H1 (cell line): ENCODE measurements at regions not wholly inside any gene's neighbourhood (a gene's known extent, or its start where the extent isn't known, plus 50 kb on each side); places are given as distances from the start of the nearest gene placed in this dataset.

Source experiments
- CBX8 ChIP-seq: fragments of 300-800, 300-1000 bp; sonication (generic); IDR thresholded peaks from 2 replicates; pipeline ENCODE4 v1.7.1; 2016; ENCODE audit warnings: low read depth, low read length, borderline replicate concordance
- EGR1 ChIP-seq: IDR thresholded peaks from 2 replicates; pipeline ENCODE4 v1.6.1; 2011; ENCODE audit warnings: low read depth, low read length, borderline replicate concordance
- EP300 ChIP-seq, 2 experiments: IDR thresholded peaks; 1 replicate in 1 of 2; 2 replicates in 1 of 2; pipeline ENCODE4 v1.6.1; 2011 to 2012; ENCODE audit warnings: low read depth in 2 of 2, low read length in 2 of 2, mild to moderate bottlenecking in 2 of 2, borderline replicate concordance in 1 of 2, inconsistent platforms in 1 of 2, moderate library complexity in 1 of 2
- JUN ChIP-seq: IDR thresholded peaks from 2 replicates; pipeline ENCODE4 v1.6.1; 2011; ENCODE audit warnings: low read depth, mild to moderate bottlenecking, improper control_type of control experiment, low read length
- TEAD4 ChIP-seq: IDR thresholded peaks from 2 replicates; pipeline ENCODE4 v1.6.1; 2012; ENCODE audit warnings: low read depth, low read length, inconsistent platforms, mixed read lengths
- TF ChIP-seq, protein P1 (sequence below): IDR thresholded peaks from 2 replicates; pipeline ENCODE4 v1.6.1; 2012; ENCODE audit warnings: inconsistent platforms
- TF ChIP-seq, protein P2 (sequence below): fragments of 300-600 bp; sonication (generic); IDR thresholded peaks from 2 replicates; pipeline ENCODE4 v1.7.1; 2012; ENCODE audit warnings: low read length, moderate library complexity, mild to moderate bottlenecking, inconsistent platforms; ENCODE audit not compliant: insufficient replicate concordance
- TF ChIP-seq, protein P3 (sequence below): IDR thresholded peaks from 2 replicates; pipeline ENCODE4 v1.6.1; 2011; ENCODE audit warnings: low read depth, mild to moderate bottlenecking, low read length; ENCODE audit not compliant: insufficient read depth

DNA sequence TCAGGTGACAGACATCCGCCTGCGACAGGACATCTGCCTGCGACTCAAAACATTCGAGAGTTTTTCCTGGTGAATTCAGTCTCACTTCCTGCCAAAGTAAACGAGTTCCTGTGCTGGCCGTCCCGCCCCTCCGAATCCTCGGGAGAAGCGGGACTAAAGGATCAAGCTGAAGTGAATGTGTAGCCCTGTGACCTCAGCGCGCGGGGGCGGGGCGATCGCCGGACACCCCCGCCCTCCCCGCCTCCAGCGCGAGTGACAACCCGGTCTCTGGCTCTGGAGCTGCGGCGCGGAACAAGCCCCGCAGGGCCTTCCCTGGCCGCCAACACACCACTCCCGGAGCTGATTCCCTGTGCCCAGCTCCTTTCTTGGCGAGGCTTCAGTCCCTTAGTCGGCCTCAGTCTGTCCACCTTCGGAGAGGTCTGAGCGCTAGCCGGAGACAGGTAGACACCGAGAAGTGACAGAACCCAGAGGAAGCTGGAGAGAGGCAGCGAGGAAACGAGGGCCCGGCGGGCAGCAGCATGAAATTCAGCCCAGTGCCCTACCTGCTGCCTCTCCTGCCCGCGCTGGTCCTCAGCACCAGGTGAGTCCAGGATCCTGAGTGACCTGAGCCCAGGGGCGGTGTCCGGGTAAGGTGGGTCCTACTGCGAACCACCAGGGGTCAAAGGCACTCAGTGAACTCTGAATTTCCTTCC lies 766.4 kb upstream of the LUZP2 start (continued):
- no peak for TF ChIP-seq JUN
- TF ChIP-seq, protein P1, sequence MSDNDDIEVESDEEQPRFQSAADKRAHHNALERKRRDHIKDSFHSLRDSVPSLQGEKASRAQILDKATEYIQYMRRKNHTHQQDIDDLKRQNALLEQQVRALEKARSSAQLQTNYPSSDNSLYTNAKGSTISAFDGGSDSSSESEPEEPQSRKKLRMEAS: no peak
- TF ChIP-seq, protein P2, sequence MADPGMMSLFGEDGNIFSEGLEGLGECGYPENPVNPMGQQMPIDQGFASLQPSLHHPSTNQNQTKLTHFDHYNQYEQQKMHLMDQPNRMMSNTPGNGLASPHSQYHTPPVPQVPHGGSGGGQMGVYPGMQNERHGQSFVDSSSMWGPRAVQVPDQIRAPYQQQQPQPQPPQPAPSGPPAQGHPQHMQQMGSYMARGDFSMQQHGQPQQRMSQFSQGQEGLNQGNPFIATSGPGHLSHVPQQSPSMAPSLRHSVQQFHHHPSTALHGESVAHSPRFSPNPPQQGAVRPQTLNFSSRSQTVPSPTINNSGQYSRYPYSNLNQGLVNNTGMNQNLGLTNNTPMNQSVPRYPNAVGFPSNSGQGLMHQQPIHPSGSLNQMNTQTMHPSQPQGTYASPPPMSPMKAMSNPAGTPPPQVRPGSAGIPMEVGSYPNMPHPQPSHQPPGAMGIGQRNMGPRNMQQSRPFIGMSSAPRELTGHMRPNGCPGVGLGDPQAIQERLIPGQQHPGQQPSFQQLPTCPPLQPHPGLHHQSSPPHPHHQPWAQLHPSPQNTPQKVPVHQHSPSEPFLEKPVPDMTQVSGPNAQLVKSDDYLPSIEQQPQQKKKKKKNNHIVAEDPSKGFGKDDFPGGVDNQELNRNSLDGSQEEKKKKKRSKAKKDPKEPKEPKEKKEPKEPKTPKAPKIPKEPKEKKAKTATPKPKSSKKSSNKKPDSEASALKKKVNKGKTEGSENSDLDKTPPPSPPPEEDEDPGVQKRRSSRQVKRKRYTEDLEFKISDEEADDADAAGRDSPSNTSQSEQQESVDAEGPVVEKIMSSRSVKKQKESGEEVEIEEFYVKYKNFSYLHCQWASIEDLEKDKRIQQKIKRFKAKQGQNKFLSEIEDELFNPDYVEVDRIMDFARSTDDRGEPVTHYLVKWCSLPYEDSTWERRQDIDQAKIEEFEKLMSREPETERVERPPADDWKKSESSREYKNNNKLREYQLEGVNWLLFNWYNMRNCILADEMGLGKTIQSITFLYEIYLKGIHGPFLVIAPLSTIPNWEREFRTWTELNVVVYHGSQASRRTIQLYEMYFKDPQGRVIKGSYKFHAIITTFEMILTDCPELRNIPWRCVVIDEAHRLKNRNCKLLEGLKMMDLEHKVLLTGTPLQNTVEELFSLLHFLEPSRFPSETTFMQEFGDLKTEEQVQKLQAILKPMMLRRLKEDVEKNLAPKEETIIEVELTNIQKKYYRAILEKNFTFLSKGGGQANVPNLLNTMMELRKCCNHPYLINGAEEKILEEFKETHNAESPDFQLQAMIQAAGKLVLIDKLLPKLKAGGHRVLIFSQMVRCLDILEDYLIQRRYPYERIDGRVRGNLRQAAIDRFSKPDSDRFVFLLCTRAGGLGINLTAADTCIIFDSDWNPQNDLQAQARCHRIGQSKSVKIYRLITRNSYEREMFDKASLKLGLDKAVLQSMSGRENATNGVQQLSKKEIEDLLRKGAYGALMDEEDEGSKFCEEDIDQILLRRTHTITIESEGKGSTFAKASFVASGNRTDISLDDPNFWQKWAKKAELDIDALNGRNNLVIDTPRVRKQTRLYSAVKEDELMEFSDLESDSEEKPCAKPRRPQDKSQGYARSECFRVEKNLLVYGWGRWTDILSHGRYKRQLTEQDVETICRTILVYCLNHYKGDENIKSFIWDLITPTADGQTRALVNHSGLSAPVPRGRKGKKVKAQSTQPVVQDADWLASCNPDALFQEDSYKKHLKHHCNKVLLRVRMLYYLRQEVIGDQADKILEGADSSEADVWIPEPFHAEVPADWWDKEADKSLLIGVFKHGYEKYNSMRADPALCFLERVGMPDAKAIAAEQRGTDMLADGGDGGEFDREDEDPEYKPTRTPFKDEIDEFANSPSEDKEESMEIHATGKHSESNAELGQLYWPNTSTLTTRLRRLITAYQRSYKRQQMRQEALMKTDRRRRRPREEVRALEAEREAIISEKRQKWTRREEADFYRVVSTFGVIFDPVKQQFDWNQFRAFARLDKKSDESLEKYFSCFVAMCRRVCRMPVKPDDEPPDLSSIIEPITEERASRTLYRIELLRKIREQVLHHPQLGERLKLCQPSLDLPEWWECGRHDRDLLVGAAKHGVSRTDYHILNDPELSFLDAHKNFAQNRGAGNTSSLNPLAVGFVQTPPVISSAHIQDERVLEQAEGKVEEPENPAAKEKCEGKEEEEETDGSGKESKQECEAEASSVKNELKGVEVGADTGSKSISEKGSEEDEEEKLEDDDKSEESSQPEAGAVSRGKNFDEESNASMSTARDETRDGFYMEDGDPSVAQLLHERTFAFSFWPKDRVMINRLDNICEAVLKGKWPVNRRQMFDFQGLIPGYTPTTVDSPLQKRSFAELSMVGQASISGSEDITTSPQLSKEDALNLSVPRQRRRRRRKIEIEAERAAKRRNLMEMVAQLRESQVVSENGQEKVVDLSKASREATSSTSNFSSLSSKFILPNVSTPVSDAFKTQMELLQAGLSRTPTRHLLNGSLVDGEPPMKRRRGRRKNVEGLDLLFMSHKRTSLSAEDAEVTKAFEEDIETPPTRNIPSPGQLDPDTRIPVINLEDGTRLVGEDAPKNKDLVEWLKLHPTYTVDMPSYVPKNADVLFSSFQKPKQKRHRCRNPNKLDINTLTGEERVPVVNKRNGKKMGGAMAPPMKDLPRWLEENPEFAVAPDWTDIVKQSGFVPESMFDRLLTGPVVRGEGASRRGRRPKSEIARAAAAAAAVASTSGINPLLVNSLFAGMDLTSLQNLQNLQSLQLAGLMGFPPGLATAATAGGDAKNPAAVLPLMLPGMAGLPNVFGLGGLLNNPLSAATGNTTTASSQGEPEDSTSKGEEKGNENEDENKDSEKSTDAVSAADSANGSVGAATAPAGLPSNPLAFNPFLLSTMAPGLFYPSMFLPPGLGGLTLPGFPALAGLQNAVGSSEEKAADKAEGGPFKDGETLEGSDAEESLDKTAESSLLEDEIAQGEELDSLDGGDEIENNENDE: no peak
- TF ChIP-seq, protein P3, sequence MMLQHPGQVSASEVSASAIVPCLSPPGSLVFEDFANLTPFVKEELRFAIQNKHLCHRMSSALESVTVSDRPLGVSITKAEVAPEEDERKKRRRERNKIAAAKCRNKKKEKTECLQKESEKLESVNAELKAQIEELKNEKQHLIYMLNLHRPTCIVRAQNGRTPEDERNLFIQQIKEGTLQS: no peak
- TF ChIP-seq CBX8: no peak
- TF ChIP-seq EGR1: no peak
- TF ChIP-seq EP300 (IDR thresholded peaks at IDR 0.05; ENCODE audit: borderline replicate concordance in 1 of 2, low read depth in 2 of 2, low read length in 2 of 2): no peak
- no peak for TF ChIP-seq TEAD4
